ENCODE measurements at regions not wholly inside any gene's neighbourhood (a gene's known extent, or its start where the extent isn't known, plus 50 kb on each side); places are given as distances from the start of the nearest gene placed in this dataset.

DNA sequence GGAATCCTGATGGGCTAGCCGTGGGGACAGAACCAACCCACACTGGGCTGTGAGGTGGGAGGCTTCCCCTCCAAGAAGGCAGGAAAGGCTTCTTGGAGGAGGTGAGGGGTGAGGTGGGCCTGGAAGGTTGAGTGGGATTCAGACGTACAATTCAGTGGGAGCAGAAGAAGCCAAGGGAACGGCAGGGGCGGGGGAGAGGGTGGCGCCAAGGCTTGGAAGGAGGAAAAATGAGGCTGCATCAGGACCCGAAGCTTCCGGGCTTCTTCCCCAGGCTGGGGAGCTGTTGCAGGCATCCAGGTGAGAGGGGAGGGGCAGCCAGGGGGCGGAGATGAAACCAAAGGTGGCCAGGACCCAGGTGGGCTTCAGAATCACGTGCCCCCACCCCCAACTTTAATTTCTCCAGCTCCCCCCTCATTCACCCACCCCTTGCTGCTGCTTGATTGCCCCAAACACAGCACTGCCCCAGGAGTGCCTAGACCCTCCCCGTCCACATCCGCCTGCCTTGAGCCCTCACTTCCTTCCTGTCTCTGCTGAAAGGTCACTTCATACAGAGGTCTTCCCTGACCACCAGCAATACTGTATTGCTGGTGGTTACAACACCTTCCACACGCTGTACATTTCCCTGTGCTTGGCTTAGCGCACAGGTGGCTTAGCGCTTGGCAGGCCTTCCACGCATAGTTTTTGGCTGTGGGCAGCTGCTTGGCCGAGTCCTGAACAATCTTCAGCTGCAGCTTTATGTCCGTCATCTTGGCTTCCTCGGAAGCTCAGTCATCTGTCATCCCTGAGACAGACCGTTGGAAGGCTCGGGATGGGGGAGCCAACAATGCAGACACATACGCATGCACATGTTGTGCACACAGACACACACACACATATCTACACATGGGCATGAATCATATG lies 193.5 kb downstream of the RGS3 start:
- no peak for ATAC-seq (replicated peaks; ENCODE audit: extremely low read depth, poor library complexity, severe bottlenecking)
- Mint-ChIP-seq H3K27me3 (peaks cover 26% of the 10 kb centered on the region), H3K36me3 (ENCODE audit: insufficient read depth) (no peaks in the 10 kb centered on the region), H3K9me3 (no peaks in the 10 kb centered on the region), H3K4me3 (no peak overlapping the region), H3K27ac (ENCODE audit: low read depth) (no peak overlapping the region), H3K4me1 (peaks cover 10% of the 10 kb centered on the region)
- DNase-seq (ENCODE audit: low spot score in 2 of 2), result no peak

GRCh38 chr9:113657765-113658544 lies 194.4 kb downstream of the RGS3 start:
- ATAC-seq (replicated peaks; ENCODE audit: extremely low read depth, poor library complexity, severe bottlenecking), result peak; percentile 56
- Mint-ChIP-seq H3K27ac (ENCODE audit: low read depth) (no peak overlapping the region), H3K27me3 (peaks cover 33% of the 10 kb centered on the region), H3K36me3 (ENCODE audit: insufficient read depth) (no peaks in the 10 kb centered on the region), H3K9me3 (no peaks in the 10 kb centered on the region), H3K4me3 (no peak overlapping the region), H3K4me1 (peaks cover 10% of the 10 kb centered on the region)
- peak; percentile 66 to 74 for DNase-seq (ENCODE audit: low spot score in 2 of 2)

- DNase-seq (ENCODE audit: low spot score in 2 of 2), result no peak
- H3K36me3 Mint-ChIP-seq (ENCODE audit: insufficient read depth), result no peaks in the 10 kb centered on the region
- H3K9me3 Mint-ChIP-seq, result no peaks in the 10 kb centered on the region
- no peak overlapping the region for H3K4me3 Mint-ChIP-seq
- no peak for ATAC-seq (replicated peaks; ENCODE audit: extremely low read depth, poor library complexity, severe bottlenecking)
- peaks cover 38% of the 10 kb centered on the region for H3K27me3 Mint-ChIP-seq
- peaks cover 10% of the 10 kb centered on the region for H3K4me1 Mint-ChIP-seq
- no peak overlapping the region for H3K27ac Mint-ChIP-seq (ENCODE audit: low read depth)
Measured at GRCh38 chr9:113658545-113658895, 195.0 kb downstream of the RGS3 start.

DNA sequence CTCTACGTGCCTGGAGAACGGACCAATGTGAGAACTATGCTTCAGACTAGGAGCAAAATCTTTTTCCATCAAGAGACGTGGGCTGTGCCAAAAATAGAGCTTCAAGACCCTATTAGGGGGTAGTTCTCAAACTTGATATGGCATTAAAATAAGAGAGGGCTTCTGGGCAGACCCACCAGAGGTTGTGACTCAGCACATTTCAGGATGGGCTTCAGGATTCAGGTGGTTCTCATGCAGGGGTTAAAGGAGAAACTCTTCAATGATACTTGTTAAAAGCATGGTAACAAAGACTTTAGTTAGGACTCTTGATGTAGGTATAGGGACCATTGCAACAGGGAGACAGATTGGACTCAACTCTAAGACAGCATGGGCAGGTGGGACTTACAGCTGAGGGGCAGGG lies 195.5 kb downstream of the RGS3 start:
- no peak overlapping the region for H3K4me3 Mint-ChIP-seq
- ATAC-seq (replicated peaks; ENCODE audit: extremely low read depth, poor library complexity, severe bottlenecking), result no peak
- H3K27me3 Mint-ChIP-seq, result peaks cover 39% of the 10 kb centered on the region
- H3K4me1 Mint-ChIP-seq, result peaks cover 10% of the 10 kb centered on the region
- H3K9me3 Mint-ChIP-seq, result no peaks in the 10 kb centered on the region
- no peak for DNase-seq (ENCODE audit: low spot score in 2 of 2)
- no peak overlapping the region for H3K27ac Mint-ChIP-seq (ENCODE audit: low read depth)
- H3K36me3 Mint-ChIP-seq (ENCODE audit: insufficient read depth), result no peaks in the 10 kb centered on the region

GRCh38 chr9:113659740-113660139 lies 196.2 kb downstream of the RGS3 start:
- Mint-ChIP-seq H3K4me1 (peaks cover 10% of the 10 kb centered on the region), H3K27me3 (peaks cover 39% of the 10 kb centered on the region), H3K4me3 (no peak overlapping the region), H3K9me3 (no peaks in the 10 kb centered on the region), H3K27ac (ENCODE audit: low read depth) (no peak overlapping the region), H3K36me3 (ENCODE audit: insufficient read depth) (no peaks in the 10 kb centered on the region)
- DNase-seq (ENCODE audit: low spot score in 2 of 2) (no peak), ATAC-seq (replicated peaks; ENCODE audit: extremely low read depth, poor library complexity, severe bottlenecking) (no peak)

DNA sequence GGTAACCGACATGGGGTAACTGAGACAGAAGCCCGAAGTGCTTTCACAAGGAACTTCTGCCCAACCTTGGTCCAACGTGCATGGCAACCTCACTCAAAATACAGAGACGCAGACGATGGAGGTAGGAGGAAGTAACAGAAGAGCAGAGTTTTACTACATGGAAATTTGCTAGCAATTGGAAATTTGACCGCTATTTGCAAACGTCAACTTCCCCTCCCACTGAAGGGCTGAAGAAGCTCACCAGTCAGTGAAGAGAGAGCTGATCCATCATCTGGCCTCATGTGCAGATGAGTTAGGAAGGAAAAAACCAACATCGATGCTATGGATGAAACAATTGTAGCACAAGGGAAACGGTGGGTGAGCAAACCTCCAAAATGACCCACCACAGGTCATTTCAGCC lies 196.7 kb downstream of the RGS3 start:
- no peak for ATAC-seq (replicated peaks; ENCODE audit: extremely low read depth, poor library complexity, severe bottlenecking)
- H3K36me3 Mint-ChIP-seq (ENCODE audit: insufficient read depth), result no peaks in the 10 kb centered on the region
- peaks cover 8% of the 10 kb centered on the region for H3K4me1 Mint-ChIP-seq
- H3K27ac Mint-ChIP-seq (ENCODE audit: low read depth), result no peak overlapping the region
- H3K27me3 Mint-ChIP-seq, result peaks cover 39% of the 10 kb centered on the region
- no peak for DNase-seq (ENCODE audit: low spot score in 2 of 2)
- no peaks in the 10 kb centered on the region for H3K9me3 Mint-ChIP-seq
- no peak overlapping the region for H3K4me3 Mint-ChIP-seq

DNA sequence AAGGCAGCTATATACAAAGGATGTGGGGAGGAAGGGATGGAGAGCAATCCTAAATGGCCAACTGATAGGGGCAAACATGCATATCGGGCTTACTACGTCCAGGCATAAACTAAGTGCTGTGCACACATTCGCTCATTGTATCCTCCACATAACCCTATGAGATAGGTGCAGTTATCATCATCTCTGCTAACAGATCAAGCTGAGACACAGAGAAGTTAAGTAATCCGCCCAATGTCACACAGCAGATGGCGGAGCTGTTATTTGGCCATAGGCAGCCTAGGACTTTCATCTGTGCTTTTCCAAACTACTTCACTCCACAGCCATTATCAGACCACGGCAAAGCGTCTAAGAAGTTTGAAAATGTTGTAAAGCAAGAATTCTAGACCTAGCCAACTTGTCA lies 197.5 kb downstream of the RGS3 start:
- Mint-ChIP-seq H3K9me3 (no peaks in the 10 kb centered on the region), H3K4me1 (peaks cover 4% of the 10 kb centered on the region), H3K4me3 (no peak overlapping the region), H3K27ac (ENCODE audit: low read depth) (no peak overlapping the region), H3K36me3 (ENCODE audit: insufficient read depth) (no peaks in the 10 kb centered on the region), H3K27me3 (peaks cover 39% of the 10 kb centered on the region)
- DNase-seq (ENCODE audit: low spot score in 2 of 2) (no peak), ATAC-seq (replicated peaks; ENCODE audit: extremely low read depth, poor library complexity, severe bottlenecking) (no peak)

GRCh38 chr9:113664181-113664875 lies 200.8 kb downstream of the RGS3 start:
- Mint-ChIP-seq H3K4me1 (no peaks in the 10 kb centered on the region), H3K9me3 (no peaks in the 10 kb centered on the region), H3K27me3 (peaks cover 43% of the 10 kb centered on the region), H3K4me3 (no peak overlapping the region), H3K27ac (ENCODE audit: low read depth) (no peak overlapping the region), H3K36me3 (ENCODE audit: insufficient read depth) (peaks cover 2% of the 10 kb centered on the region)
- ATAC-seq (replicated peaks; ENCODE audit: extremely low read depth, poor library complexity, severe bottlenecking) (no peak), DNase-seq (ENCODE audit: low spot score in 2 of 2) (no peak)

DNA sequence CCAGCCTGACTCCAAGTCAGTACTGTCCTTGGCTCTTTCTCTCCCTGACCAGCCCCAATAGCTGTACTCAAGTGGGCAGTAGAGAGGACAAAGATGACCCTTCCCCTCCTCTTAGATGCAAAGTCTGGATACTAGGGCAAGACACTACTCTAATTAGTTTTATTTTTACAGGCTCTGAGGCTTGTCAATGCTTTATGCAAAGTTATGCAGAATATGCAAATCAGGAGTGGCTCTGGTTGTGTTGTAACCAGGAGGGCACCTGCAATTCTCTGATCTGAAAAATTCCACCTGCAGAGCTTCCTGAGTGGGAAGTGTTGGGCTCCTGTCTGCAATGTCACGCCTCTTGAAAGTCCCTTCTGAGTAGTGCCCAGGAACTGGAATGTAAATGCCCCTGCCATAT lies 201.5 kb downstream of the RGS3 start:
- Mint-ChIP-seq H3K36me3 (ENCODE audit: insufficient read depth) (peaks cover 2% of the 10 kb centered on the region), H3K9me3 (no peaks in the 10 kb centered on the region), H3K27me3 (peaks cover 35% of the 10 kb centered on the region), H3K27ac (ENCODE audit: low read depth) (no peak overlapping the region), H3K4me3 (no peak overlapping the region), H3K4me1 (no peaks in the 10 kb centered on the region)
- ATAC-seq (replicated peaks; ENCODE audit: extremely low read depth, poor library complexity, severe bottlenecking), result no peak
- no peak for DNase-seq (ENCODE audit: low spot score in 2 of 2)

- H3K27me3 Mint-ChIP-seq, result peaks cover 29% of the 10 kb centered on the region
- no peaks in the 10 kb centered on the region for H3K4me1 Mint-ChIP-seq
- peaks cover 2% of the 10 kb centered on the region for H3K36me3 Mint-ChIP-seq (ENCODE audit: insufficient read depth)
- no peak overlapping the region for H3K4me3 Mint-ChIP-seq
- DNase-seq (ENCODE audit: low spot score in 2 of 2) (no peak), ATAC-seq (replicated peaks; ENCODE audit: extremely low read depth, poor library complexity, severe bottlenecking) (no peak)
- no peaks in the 10 kb centered on the region for H3K9me3 Mint-ChIP-seq
- H3K27ac Mint-ChIP-seq (ENCODE audit: low read depth), result no peak overlapping the region
Measured at GRCh38 chr9:113665756-113666155, 202.2 kb downstream of the RGS3 start.

DNA sequence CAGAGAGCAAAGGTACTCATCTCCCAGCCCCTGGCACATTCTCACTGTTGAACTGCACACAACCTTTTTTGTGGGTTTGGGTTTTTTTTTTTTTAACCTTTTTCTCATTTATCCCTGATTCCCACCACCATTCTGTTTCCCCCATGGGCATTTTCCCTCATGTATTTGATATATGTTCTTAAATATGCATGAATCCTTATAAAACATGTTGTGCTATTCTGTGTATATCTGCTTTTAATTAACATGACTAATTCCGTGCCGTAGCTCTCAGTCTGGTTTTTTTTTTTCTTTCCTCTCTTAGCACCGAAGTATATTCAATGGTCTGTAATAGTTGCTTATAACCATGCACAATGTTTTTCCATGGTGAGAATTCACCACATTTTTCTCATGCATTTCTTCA lies 204.5 kb downstream of the RGS3 start:
- Mint-ChIP-seq H3K9me3 (no peaks in the 10 kb centered on the region), H3K4me1 (no peaks in the 10 kb centered on the region), H3K36me3 (ENCODE audit: insufficient read depth) (peaks cover 2% of the 10 kb centered on the region), H3K4me3 (no peak overlapping the region), H3K27ac (ENCODE audit: low read depth) (no peak overlapping the region), H3K27me3 (peaks cover 16% of the 10 kb centered on the region)
- DNase-seq (ENCODE audit: low spot score in 2 of 2) (no peak), ATAC-seq (replicated peaks; ENCODE audit: extremely low read depth, poor library complexity, severe bottlenecking) (no peak)

DNA sequence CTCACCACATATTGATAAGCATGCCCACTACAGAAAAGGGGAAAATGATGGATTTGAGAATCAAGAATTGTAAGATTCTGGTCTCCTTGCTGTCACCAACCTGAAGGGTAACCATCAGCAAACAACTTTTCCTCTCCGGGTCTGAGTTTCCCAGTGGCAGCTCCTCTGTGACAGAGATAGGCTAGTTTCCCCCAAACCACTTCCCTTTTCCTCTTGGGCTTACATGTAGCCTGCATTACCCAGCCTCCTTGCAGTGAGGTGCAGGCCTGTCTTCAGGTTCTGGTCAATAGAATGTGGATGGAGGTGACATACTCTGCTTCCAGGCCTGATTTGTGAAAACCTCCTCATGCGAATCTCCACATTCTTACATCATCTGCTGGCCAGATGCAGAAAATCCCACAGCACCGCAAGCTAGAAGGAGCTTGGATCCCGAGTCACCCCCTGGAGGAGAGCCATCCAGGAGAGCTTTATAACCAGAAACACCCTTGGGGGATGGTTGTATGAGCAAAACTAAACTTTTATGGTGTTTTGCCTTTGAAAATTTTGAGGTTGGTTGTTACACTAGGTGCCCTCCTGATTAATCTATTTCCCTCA lies 206.1 kb downstream of the RGS3 start:
- H3K36me3 Mint-ChIP-seq (ENCODE audit: insufficient read depth), result peaks cover 2% of the 10 kb centered on the region
- no peaks in the 10 kb centered on the region for H3K4me1 Mint-ChIP-seq
- H3K27me3 Mint-ChIP-seq, result peaks cover 27% of the 10 kb centered on the region
- H3K9me3 Mint-ChIP-seq, result no peaks in the 10 kb centered on the region
- no peak overlapping the region for H3K4me3 Mint-ChIP-seq
- DNase-seq (ENCODE audit: low spot score in 2 of 2), result no peak
- H3K27ac Mint-ChIP-seq (ENCODE audit: low read depth), result no peak overlapping the region
- no peak for ATAC-seq (replicated peaks; ENCODE audit: extremely low read depth, poor library complexity, severe bottlenecking)

All from central memory CD8-positive, alpha-beta T cell (primary cell).